GM23338 (cell line): ENCODE measurements at regions not wholly inside any gene's neighbourhood (a gene's known extent, or its start where the extent isn't known, plus 50 kb on each side); places are given as distances from the start of the nearest gene placed in this dataset.

Experiments used
- ATAC-seq: fragments of 200-7000 bp; cut with Tn5 transposase; 3 replicates; pipeline ENCODE4 v1.9.1; 2020
- DNase-seq: peaks from one replicate; pipeline ENCODE4 v3.0.0-alpha.2; 2015; ENCODE audit warnings: low spot score
- H2AFZ ChIP-seq: fragments of 200-600 bp; sonication (generic); 2 replicates; pipeline ENCODE4 v1.8.0; 2016; ENCODE audit warnings: antibody characterized with exemption, mild to moderate bottlenecking, moderate library complexity
- H3F3A ChIP-seq: fragments of 200-600 bp; sonication (generic); replicated peaks from 2 replicates; pipeline ENCODE4 v1.8.0; 2017; ENCODE audit warnings: antibody characterized with exemption, mixed run types, low read depth
- H3K27ac ChIP-seq: fragments of 200-600 bp; sonication (generic); 2 replicates; pipeline ENCODE4 v1.6.1; 2016; ENCODE audit warnings: low read depth
- H3K27me3 ChIP-seq: fragments of 200-600 bp; sonication (generic); 2 replicates; pipeline ENCODE4 v1.8.0; 2016; ENCODE audit warnings: mild to moderate bottlenecking, mixed run types, moderate library complexity; ENCODE audit not compliant: insufficient read depth
- H3K36me3 ChIP-seq: fragments of 200-600 bp; sonication (generic); 2 replicates; pipeline ENCODE4 v1.8.0; 2016; ENCODE audit warnings: mild to moderate bottlenecking; ENCODE audit not compliant: insufficient read depth
- H3K4me1 ChIP-seq: fragments of 200-600 bp; sonication (generic); 2 replicates; pipeline ENCODE4 v1.8.0; 2016; ENCODE audit warnings: mild to moderate bottlenecking, moderate library complexity; ENCODE audit not compliant: insufficient read depth
- H3K4me2 ChIP-seq: fragments of 200-600 bp; sonication (generic); 2 replicates; pipeline ENCODE4 v1.7.1; 2017; ENCODE audit warnings: mixed run types
- H3K4me3 ChIP-seq: fragments of 200-600 bp; sonication (generic); 2 replicates; pipeline ENCODE4 v1.6.1; 2016; ENCODE audit warnings: mixed run types
- H3K79me2 ChIP-seq: fragments of 200-600 bp; sonication (generic); replicated peaks from 2 replicates; pipeline ENCODE4 v1.8.0; 2017; ENCODE audit warnings: mild to moderate bottlenecking; ENCODE audit not compliant: insufficient read depth
- H3K9me2 ChIP-seq: fragments of 200-600 bp; sonication (generic); 2 replicates; pipeline ENCODE4 v1.8.0; 2017; ENCODE audit not compliant: insufficient read depth
- H4K20me1 ChIP-seq: fragments of 200-600 bp; sonication (generic); replicated peaks from 2 replicates; pipeline ENCODE4 v1.8.0; 2017; ENCODE audit warnings: mild to moderate bottlenecking; ENCODE audit not compliant: insufficient read depth
- H3K27ac Mint-ChIP-seq: 2 replicates; pipeline ENCODE4 v1.8.0; 2020; ENCODE audit warnings: inconsistent platforms, mild to moderate bottlenecking, moderate library complexity, mixed read lengths
- H3K27me3 Mint-ChIP-seq: 3 replicates; pipeline ENCODE4 v1.8.0; 2022; ENCODE audit warnings: low read depth, mild to moderate bottlenecking, moderate library complexity, mixed read lengths, inconsistent platforms; ENCODE audit not compliant: insufficient read depth, poor library complexity
- H3K36me3 Mint-ChIP-seq: 3 replicates; pipeline ENCODE4 v1.8.0; 2021; ENCODE audit warnings: low read depth, mild to moderate bottlenecking, inconsistent platforms, moderate library complexity, mixed read lengths
- H3K4me1 Mint-ChIP-seq: 3 replicates; pipeline ENCODE4 v1.8.0; 2020; ENCODE audit warnings: mild to moderate bottlenecking, inconsistent platforms, mixed read lengths
- H3K4me3 Mint-ChIP-seq: 3 replicates; pipeline ENCODE4 v1.8.0; 2021; ENCODE audit warnings: moderate library complexity, mild to moderate bottlenecking, inconsistent platforms, mixed read lengths
- H3K9me3 Mint-ChIP-seq: 3 replicates; pipeline ENCODE4 v1.8.0; 2020; ENCODE audit warnings: moderate library complexity, mild to moderate bottlenecking, inconsistent platforms, mixed read lengths
- CTCF ChIP-seq, 2 experiments: fragments of 200-600 bp in 1 of 2; sonication (generic) in 1 of 2; conservative IDR thresholded peaks; 2 replicates each; pipeline versions ENCODE4 v1.5.1 to v1.6.1; 2016 to 2017; ENCODE audit warnings: antibody characterized with exemption in 2 of 2, low read depth in 2 of 2, mild to moderate bottlenecking in 2 of 2, moderate library complexity in 1 of 2
- POLR2AphosphoS5 ChIP-seq: IDR thresholded peaks from 2 replicates; pipeline ENCODE4 v1.6.1; 2016; ENCODE audit warnings: antibody characterized with exemption, low read depth
- REST ChIP-seq: IDR thresholded peaks from one replicate; pipeline ENCODE4 v1.6.1; 2018; ENCODE audit warnings: antibody characterized with exemption; ENCODE audit not compliant: unreplicated experiment
- STAT1 ChIP-seq: IDR thresholded peaks from one replicate; pipeline ENCODE4 v1.6.1; 2016; ENCODE audit warnings: antibody characterized with exemption; ENCODE audit not compliant: unreplicated experiment
- ZNF331 ChIP-seq: fragments of 250-450 bp; sonication (Bioruptor Pico); IDR thresholded peaks from 2 replicates; pipeline ENCODE4 v1.5.0; 2020; ENCODE audit warnings: low read depth, mild to moderate bottlenecking, moderate library complexity
- ZNF462 ChIP-seq: fragments of 250-450 bp; sonication (Bioruptor Pico); IDR thresholded peaks from 2 replicates; pipeline ENCODE4 v1.5.0; 2020; ENCODE audit warnings: mild to moderate bottlenecking, moderate library complexity

GRCh38 chr13:107809125-107809524 is 406.2 kb downstream of the LIG4 start:
- Mint-ChIP-seq H3K4me3 (no peak overlapping the region), H3K36me3 (no peaks in the 10 kb centered on the region), H3K4me1 (peaks cover 14% of the 10 kb centered on the region), H3K27ac (no peak overlapping the region), H3K27me3 (no peaks in the 10 kb centered on the region), H3K9me3 (no peaks in the 10 kb centered on the region)
- H3K4me3 ChIP-seq, result no peak overlapping the region
- ATAC-seq (no peak), DNase-seq (no peak)
- no peaks in the 10 kb centered on the region for H4K20me1 ChIP-seq
- no peaks in the 10 kb centered on the region for H3K36me3 ChIP-seq
- TF ChIP-seq ZNF331 (CRISPR knock-in tag), result no peak
- no peak for TF ChIP-seq ZNF462 (CRISPR knock-in tag)
- TF ChIP-seq REST, result no peak
- no peak for TF ChIP-seq POLR2AphosphoS5
- TF ChIP-seq STAT1, result no peak
- no peak for TF ChIP-seq CTCF (conservative IDR thresholded peaks at IDR 0.05; ENCODE audit: low read depth in 2 of 2)
- no peaks in the 10 kb centered on the region; the same call in 1 of the 2 replicates for H3K79me2 ChIP-seq
- H3K4me1 ChIP-seq, result peaks cover 12% of the 10 kb centered on the region
- H3K4me2 ChIP-seq, result no peak overlapping the region
- no peaks in the 10 kb centered on the region for H3K9me2 ChIP-seq
- no peaks in the 10 kb centered on the region for H3K27me3 ChIP-seq
- H3F3A ChIP-seq, result no peaks in the 10 kb centered on the region
- no peak overlapping the region for H2AFZ ChIP-seq
- H3K27ac ChIP-seq, result no peak overlapping the region
